ENCODE measurements at regions not wholly inside any gene's neighbourhood (a gene's known extent, or its start where the extent isn't known, plus 50 kb on each side); places are given as distances from the start of the nearest gene placed in this dataset.

- no peak for DNase-seq
Measured at GRCh38 chr6:130314271-130314670, 51.5 kb upstream of the TMEM200A start.

- no peak for DNase-seq
Measured at GRCh38 chr6:130313206-130313605, 52.6 kb upstream of the TMEM200A start.

- no peak for DNase-seq
Measured at GRCh38 chr6:130309028-130309427, 56.8 kb upstream of the TMEM200A start.

- no peak for DNase-seq
Measured at GRCh38 chr6:130307752-130308361, 58.0 kb upstream of the TMEM200A start.

GRCh38 chr6:130306377-130306776 lies 59.4 kb upstream of the TMEM200A start:
- peak; percentile 10 for DNase-seq

GRCh38 chr6:130303431-130303830 lies 62.4 kb upstream of the TMEM200A start:
- DNase-seq, result no peak

- no peak for DNase-seq
Measured at GRCh38 chr6:130298258-130298657, 67.6 kb upstream of the TMEM200A start.

DNA sequence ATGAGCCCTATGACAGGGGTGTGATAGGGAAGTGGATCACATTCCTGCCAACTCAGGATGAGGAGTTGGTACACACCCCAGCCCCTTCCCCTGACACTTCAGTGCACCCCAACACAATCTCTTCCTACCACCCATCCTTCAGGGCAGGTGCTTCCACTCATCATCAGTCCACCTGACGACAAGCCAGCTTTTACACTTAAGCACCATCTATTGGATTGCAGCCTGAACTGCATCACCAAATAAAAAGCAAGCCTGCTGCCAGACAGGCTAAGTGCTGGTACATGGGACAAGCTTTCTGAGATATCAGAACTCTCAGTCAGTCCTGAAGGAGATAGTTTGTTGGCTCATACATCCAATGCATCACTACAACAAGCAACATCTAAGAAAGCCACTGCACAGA lies 69.0 kb upstream of the TMEM200A start:
- no peak for DNase-seq

DNA sequence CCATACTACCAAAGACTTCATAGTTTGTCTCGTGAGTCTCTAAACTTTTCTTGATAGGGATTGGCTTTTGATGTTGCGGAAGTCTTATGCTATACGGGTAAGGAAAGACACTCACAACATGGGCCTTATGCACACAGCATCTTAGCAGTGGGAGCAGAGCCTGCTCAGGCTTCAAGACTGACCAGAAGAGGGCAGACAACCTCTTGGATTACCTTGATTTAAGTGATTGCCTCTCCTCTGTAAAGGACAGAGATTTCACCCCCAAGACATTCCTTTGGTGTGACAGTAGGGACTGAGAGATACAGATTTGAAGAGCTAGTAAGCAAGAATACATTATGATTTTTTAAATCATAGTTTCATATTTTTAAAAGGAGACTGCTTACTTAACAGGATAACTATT lies 71.0 kb upstream of the SAMD3 start:
- peak; percentile 27 for DNase-seq

GRCh38 chr6:130288065-130288464 lies 65.3 kb upstream of the SAMD3 start:
- no peak for DNase-seq

- no peak for DNase-seq
Measured at GRCh38 chr6:130282234-130282995, 59.7 kb upstream of the SAMD3 start.

GRCh38 chr6:130276507-130276906 lies 53.8 kb upstream of the SAMD3 start:
- DNase-seq, result no peak

DNA sequence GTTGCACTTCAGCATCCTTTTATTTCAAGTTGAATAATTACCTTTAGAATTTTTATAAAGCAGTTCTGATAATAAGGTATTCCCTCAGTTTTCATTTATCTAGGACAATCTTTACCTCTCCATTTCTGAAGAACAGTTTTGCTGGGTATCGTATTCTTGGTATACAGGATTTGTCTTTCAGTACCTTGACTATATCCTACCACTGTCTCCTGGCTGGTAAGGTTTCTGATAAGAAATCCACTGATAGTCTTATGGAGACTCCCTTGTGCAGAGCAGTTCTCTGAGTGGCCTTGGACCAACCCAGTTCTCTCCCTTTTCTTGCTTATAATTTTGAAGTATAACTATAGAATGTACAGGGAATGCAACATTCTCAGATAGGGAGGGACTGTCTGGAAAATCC lies 51.3 kb upstream of the SAMD3 start:
- no peak for DNase-seq
